ENCODE measurements at regions not wholly inside any gene's neighbourhood (a gene's known extent, or its start where the extent isn't known, plus 50 kb on each side); places are given as distances from the start of the nearest gene placed in this dataset.

DNA sequence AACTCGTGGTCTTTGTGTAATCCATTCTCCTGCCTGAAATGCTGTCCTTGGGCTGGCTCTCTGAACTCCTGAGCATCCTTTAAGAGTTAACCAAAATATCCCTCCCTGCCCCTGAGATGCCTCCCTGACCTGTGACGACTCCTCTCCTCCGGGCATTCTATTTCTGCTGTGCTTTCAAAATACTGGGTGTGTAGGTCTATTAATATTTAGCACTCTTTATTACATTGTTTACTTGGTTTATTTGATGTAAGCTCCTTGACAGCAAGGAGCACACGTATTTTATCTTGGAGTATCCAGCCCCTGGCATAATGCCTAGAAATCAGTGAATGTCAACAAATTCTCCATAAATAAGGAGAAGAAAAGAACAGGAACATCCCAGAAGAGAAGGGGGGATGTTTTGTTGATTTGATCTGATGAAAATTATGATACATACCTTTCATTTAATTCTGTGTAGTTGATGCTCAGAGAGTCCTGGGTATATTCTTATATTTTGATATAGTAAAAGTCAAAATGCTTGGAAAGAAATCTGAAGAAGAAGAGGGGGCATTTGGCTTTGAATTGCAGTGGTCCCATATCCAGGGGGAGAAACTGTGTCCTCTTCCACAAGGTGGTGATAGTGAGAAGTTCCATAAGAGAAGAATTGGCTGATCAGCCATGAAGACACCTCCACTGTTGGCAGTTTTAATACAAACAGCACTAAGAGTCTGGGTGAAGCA, 107.7 kb upstream of the MPP7 start:
- TF ChIP-seq, protein P1, sequence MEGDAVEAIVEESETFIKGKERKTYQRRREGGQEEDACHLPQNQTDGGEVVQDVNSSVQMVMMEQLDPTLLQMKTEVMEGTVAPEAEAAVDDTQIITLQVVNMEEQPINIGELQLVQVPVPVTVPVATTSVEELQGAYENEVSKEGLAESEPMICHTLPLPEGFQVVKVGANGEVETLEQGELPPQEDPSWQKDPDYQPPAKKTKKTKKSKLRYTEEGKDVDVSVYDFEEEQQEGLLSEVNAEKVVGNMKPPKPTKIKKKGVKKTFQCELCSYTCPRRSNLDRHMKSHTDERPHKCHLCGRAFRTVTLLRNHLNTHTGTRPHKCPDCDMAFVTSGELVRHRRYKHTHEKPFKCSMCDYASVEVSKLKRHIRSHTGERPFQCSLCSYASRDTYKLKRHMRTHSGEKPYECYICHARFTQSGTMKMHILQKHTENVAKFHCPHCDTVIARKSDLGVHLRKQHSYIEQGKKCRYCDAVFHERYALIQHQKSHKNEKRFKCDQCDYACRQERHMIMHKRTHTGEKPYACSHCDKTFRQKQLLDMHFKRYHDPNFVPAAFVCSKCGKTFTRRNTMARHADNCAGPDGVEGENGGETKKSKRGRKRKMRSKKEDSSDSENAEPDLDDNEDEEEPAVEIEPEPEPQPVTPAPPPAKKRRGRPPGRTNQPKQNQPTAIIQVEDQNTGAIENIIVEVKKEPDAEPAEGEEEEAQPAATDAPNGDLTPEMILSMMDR (IDR thresholded peaks at IDR 0.05), result peak; percentile 3
- H4K20me1 ChIP-seq (ENCODE audit: insufficient read depth, low read length), result no peaks in the 10 kb centered on the region
- no peaks in the 10 kb centered on the region for H3K79me2 ChIP-seq (ENCODE audit: insufficient read depth, low read length)
- peaks cover 0 to 8% of the 10 kb centered on the region in 2 donors for H3K9me3 ChIP-seq (replicated peaks in 1 of 2; ENCODE audit: control insufficient read depth in 1 of 2, insufficient read depth in 1 of 2, low read length in 2 of 2)
- Mint-ChIP-seq H3K36me3 (no peaks in the 10 kb centered on the region), H3K4me3 (peak overlapping the region in 1 of 2 donors; percentile 18), H3K4me1 (peaks cover 25% of the 10 kb centered on the region), H3K27me3 (ENCODE audit: low read depth in 3 of 3) (peaks cover 2 to 11% (median 2%) of the 10 kb centered on the region in 3 donors), H3K27ac (peak overlapping the region in 6 of 7 donors; percentile 87 to 94 (median 91)), H3K9me3 (peaks cover 0 to 13% (median 7%) of the 10 kb centered on the region in 7 donors)
- 100% methylated on average over 1 of the region's 4 CpGs for WGBS (ENCODE audit: insufficient coverage)
- intact Hi-C loops (cut with micrococcal nuclease), result no loop called here
- H3K27ac ChIP-seq (ENCODE audit: low read depth in 1 of 2, low read length in 2 of 2), result peak overlapping the region; percentile 75 to 82
- H3K4me3 ChIP-seq (replicated peaks in 1 of 3; ENCODE audit: low read depth in 2 of 3, low read length in 3 of 3), result no peak overlapping the region
- DNase-seq, result peak in 1 of 3 donors; percentile 16
- H3K4me2 ChIP-seq (replicated peaks; ENCODE audit: extremely low read depth, low read length, poor library complexity, severe bottlenecking), result no peak overlapping the region
- no peaks in the 10 kb centered on the region for H3K36me3 ChIP-seq (replicated peaks in 1 of 2; ENCODE audit: control insufficient read depth in 1 of 2, insufficient read depth in 2 of 2, low read length in 2 of 2)
- no peaks in the 10 kb centered on the region for H3K27me3 ChIP-seq (ENCODE audit: control insufficient read depth in 2 of 2, insufficient read depth in 2 of 2, low read length in 2 of 2)
- no peak overlapping the region for H2AFZ ChIP-seq (ENCODE audit: insufficient read depth, low read depth, low read length, poor library complexity, severe bottlenecking)
- H3K4me1 ChIP-seq (ENCODE audit: control insufficient read depth in 1 of 2, insufficient read depth in 2 of 2, low read length in 2 of 2), result peaks cover 16 to 19% of the 10 kb centered on the region in 2 donors
- H3K9ac ChIP-seq (ENCODE audit: insufficient read depth, low read length, poor library complexity, severe bottlenecking), result peak overlapping the region; percentile 47

DNA sequence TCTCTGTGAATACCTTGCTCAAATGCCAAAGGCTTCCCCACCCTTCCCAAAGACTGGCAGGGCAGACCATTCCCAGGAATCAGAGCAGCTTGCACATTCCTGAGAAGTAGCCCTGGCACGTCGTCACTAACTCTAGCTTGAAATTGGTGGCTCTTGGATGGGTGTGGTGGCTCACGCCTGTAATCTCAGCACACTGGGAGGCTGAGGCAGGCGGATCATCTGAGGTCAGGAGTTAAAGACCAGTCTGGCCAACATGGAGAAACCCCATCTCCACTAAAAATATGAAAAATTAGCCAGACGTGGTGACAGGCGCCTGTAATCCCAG, 108.2 kb upstream of the MPP7 start:
- Histone ChIP-seq H3K4me1 (ENCODE audit: control insufficient read depth in 1 of 2, insufficient read depth in 2 of 2, low read length in 2 of 2) (peaks cover 16% of the 10 kb centered on the region in 2 donors), H3K9me3 (replicated peaks in 1 of 2; ENCODE audit: control insufficient read depth in 1 of 2, insufficient read depth in 1 of 2, low read length in 2 of 2) (peaks cover 0 to 9% of the 10 kb centered on the region in 2 donors), H3K79me2 (ENCODE audit: insufficient read depth, low read length) (no peaks in the 10 kb centered on the region), H3K9ac (ENCODE audit: insufficient read depth, low read length, poor library complexity, severe bottlenecking) (peak overlapping the region; percentile 47), H4K20me1 (ENCODE audit: insufficient read depth, low read length) (no peaks in the 10 kb centered on the region), H3K36me3 (replicated peaks in 1 of 2; ENCODE audit: control insufficient read depth in 1 of 2, insufficient read depth in 2 of 2, low read length in 2 of 2) (no peaks in the 10 kb centered on the region), H3K27me3 (ENCODE audit: control insufficient read depth in 2 of 2, insufficient read depth in 2 of 2, low read length in 2 of 2) (no peaks in the 10 kb centered on the region), H3K4me2 (replicated peaks; ENCODE audit: extremely low read depth, low read length, poor library complexity, severe bottlenecking) (no peak overlapping the region), H3K4me3 (replicated peaks in 1 of 3; ENCODE audit: low read depth in 2 of 3, low read length in 3 of 3) (no peak overlapping the region), H2AFZ (ENCODE audit: insufficient read depth, low read depth, low read length, poor library complexity, severe bottlenecking) (no peak overlapping the region), H3K27ac (ENCODE audit: low read depth in 1 of 2, low read length in 2 of 2) (peak overlapping the region; percentile 75 to 82)
- peaks cover 2 to 9% (median 2%) of the 10 kb centered on the region in 3 donors for H3K27me3 Mint-ChIP-seq (ENCODE audit: low read depth in 3 of 3)
- peaks cover 0 to 13% (median 8%) of the 10 kb centered on the region in 7 donors for H3K9me3 Mint-ChIP-seq
- 90% methylated on average over 2 of the region's 6 CpGs for WGBS (ENCODE audit: insufficient coverage)
- no peak overlapping the region for H3K4me3 Mint-ChIP-seq
- DNase-seq, result no peak
- H3K27ac Mint-ChIP-seq, result peak overlapping the region; percentile 83 to 94 (median 91)
- TF ChIP-seq, protein P1 (IDR thresholded peaks at IDR 0.05), result no peak
- intact Hi-C loops (cut with micrococcal nuclease), result no loop called here
- peaks cover 26% of the 10 kb centered on the region for H3K4me1 Mint-ChIP-seq
- no peaks in the 10 kb centered on the region for H3K36me3 Mint-ChIP-seq

Data from CD14-positive monocyte (primary cell).